ENCODE measurements at regions not wholly inside any gene's neighbourhood (a gene's known extent, or its start where the extent isn't known, plus 50 kb on each side); places are given as distances from the start of the nearest gene placed in this dataset.

GRCh38 chr10:9688711-9689110 is 1329.0 kb upstream of the CELF2 start:
- no peak for TF ChIP-seq SPI1 (IDR thresholded peaks at IDR 0.05; ENCODE audit: borderline replicate concordance, low read depth)
- TF ChIP-seq REST (IDR thresholded peaks at IDR 0.05; ENCODE audit: insufficient replicate concordance, low read depth), result no peak
- no peak for TF ChIP-seq GABPA (IDR thresholded peaks at IDR 0.05; ENCODE audit: low read depth)
- TF ChIP-seq POLR2AphosphoS5 (IDR thresholded peaks at IDR 0.05; ENCODE audit: low read depth), result no peak
- TF ChIP-seq CTCF (IDR thresholded peaks at IDR 0.05; ENCODE audit: insufficient read depth, low read length), result no peak
- DNase-seq (ENCODE audit: low read depth in 1 of 2, low spot score in 1 of 2), result no peak

GRCh38 chr10:9707216-9707615 is 1310.5 kb upstream of the CELF2 start:
- DNase-seq (ENCODE audit: low read depth in 1 of 2, low spot score in 1 of 2), result no peak
- Histone ChIP-seq H3K27me3 (ENCODE audit: insufficient read depth, poor library complexity, severe bottlenecking) (no peaks in the 10 kb centered on the region), H3K4me3 (replicated peaks; ENCODE audit: insufficient read depth, low read length) (no peak overlapping the region), H3K27ac (replicated peaks) (no peak overlapping the region)
- TF ChIP-seq SPI1 (IDR thresholded peaks at IDR 0.05; ENCODE audit: borderline replicate concordance, low read depth) (no peak), CTCF (IDR thresholded peaks at IDR 0.05; ENCODE audit: insufficient read depth, low read length) (no peak), GABPA (IDR thresholded peaks at IDR 0.05; ENCODE audit: low read depth) (no peak), POLR2AphosphoS5 (IDR thresholded peaks at IDR 0.05; ENCODE audit: low read depth) (no peak), REST (IDR thresholded peaks at IDR 0.05; ENCODE audit: insufficient replicate concordance, low read depth) (no peak)

More at GRCh38 chr10:9688711-9689110, 1329.0 kb upstream of the CELF2 start:
- Histone ChIP-seq H3K27me3 (ENCODE audit: insufficient read depth, poor library complexity, severe bottlenecking) (no peaks in the 10 kb centered on the region), H3K27ac (replicated peaks) (no peak overlapping the region), H3K4me3 (replicated peaks; ENCODE audit: insufficient read depth, low read length) (no peak overlapping the region)

- Histone ChIP-seq H3K27ac (replicated peaks) (no peak overlapping the region), H3K4me3 (replicated peaks; ENCODE audit: insufficient read depth, low read length) (no peak overlapping the region), H3K27me3 (ENCODE audit: insufficient read depth, poor library complexity, severe bottlenecking) (no peaks in the 10 kb centered on the region)
- no peak for DNase-seq (ENCODE audit: low read depth in 1 of 2, low spot score in 1 of 2)
- TF ChIP-seq CTCF (IDR thresholded peaks at IDR 0.05; ENCODE audit: insufficient read depth, low read length) (no peak), SPI1 (IDR thresholded peaks at IDR 0.05; ENCODE audit: borderline replicate concordance, low read depth) (no peak), GABPA (IDR thresholded peaks at IDR 0.05; ENCODE audit: low read depth) (no peak), POLR2AphosphoS5 (IDR thresholded peaks at IDR 0.05; ENCODE audit: low read depth) (no peak), REST (IDR thresholded peaks at IDR 0.05; ENCODE audit: insufficient replicate concordance, low read depth) (no peak)
Measured at GRCh38 chr10:9709849-9710248, 1307.8 kb upstream of the CELF2 start.

Measured in HL-60 (cell line).